ENCODE measurements at regions not wholly inside any gene's neighbourhood (a gene's known extent, or its start where the extent isn't known, plus 50 kb on each side); places are given as distances from the start of the nearest gene placed in this dataset.

GRCh38 chr11:122165607-122166371 lies 49.8 kb upstream of the BLID start:
- H3K4me1 ChIP-seq: no peaks in the 10 kb centered on the region
- intact Hi-C loops (cut with DNase I; ENCODE audit: low total_unique reads): loop anchor here (10.0 kb wide), 1 partner anchor 351 kb away; no protein-coding TSS in a partner anchor
- no peaks in the 10 kb centered on the region for H3K9me3 ChIP-seq
- no peaks in the 10 kb centered on the region for H3K27me3 ChIP-seq (replicated peaks in 1 of 7)
- no peak overlapping the region for H3K4me3 ChIP-seq
- DNase-seq: no peak
- 78 to 94% (median 90%) methylated on average over 7 of the region's 7 CpGs for WGBS, 5 donors
- no peak overlapping the region for H3K27ac ChIP-seq
- TF ChIP-seq CTCF (IDR thresholded peaks at IDR 0.05 in 8 of 11, conservative IDR thresholded peaks at IDR 0.05 in 3 of 11) (no peak), POLR2A (IDR thresholded peaks at IDR 0.05) (no peak), POLR2AphosphoS5 (IDR thresholded peaks at IDR 0.05) (no peak)
- H3K36me3 ChIP-seq: no peaks in the 10 kb centered on the region

Small RNA genes in the stretch of these regions (small RNA-seq; reads per million reads assigned to genes)
- gene RNU4ATAC10P (0 reads per million in 4 donors), gene RNU4ATAC5P (0 reads per million in 4 donors), gene RNU6-592P (0 reads per million in 4 donors)
